Fibroblast of the aortic adventitia (primary cell): ENCODE measurements at regions not wholly inside any gene's neighbourhood (a gene's known extent, or its start where the extent isn't known, plus 50 kb on each side); places are given as distances from the start of the nearest gene placed in this dataset.

ENCODE experiments used
- DNase-seq: peaks from one replicate; pipeline ENCODE4 v3.0.0-alpha.2; 2010; ENCODE audit warnings: low read depth
- H3K4me3 ChIP-seq: 2 replicates; pipeline ENCODE4 v1.5.1; 2011; ENCODE audit warnings: low read depth, mild to moderate bottlenecking, control low read depth, low read length, moderate library complexity
- CTCF ChIP-seq: IDR thresholded peaks from 2 replicates; pipeline ENCODE4 v1.5.1; 2011; ENCODE audit warnings: mild to moderate bottlenecking, low read length, control low read depth, inconsistent platforms; ENCODE audit not compliant: insufficient read depth

- no peak overlapping the region for H3K4me3 ChIP-seq
- no peak for TF ChIP-seq CTCF
- DNase-seq, result no peak
These were observed 1173.5 kb upstream of the NUDT12 start for GRCh38 chr5:104736073-104736472.

- H3K4me3 ChIP-seq, result no peak overlapping the region
- no peak for DNase-seq
- TF ChIP-seq CTCF, result no peak
These were observed 1171.5 kb upstream of the NUDT12 start for GRCh38 chr5:104734046-104734445.

- H3K4me3 ChIP-seq, result no peak overlapping the region
- no peak for DNase-seq
- no peak for TF ChIP-seq CTCF
These were observed 1170.6 kb upstream of the NUDT12 start for GRCh38 chr5:104733063-104733669.

- TF ChIP-seq CTCF, result no peak
- DNase-seq, result no peak
- no peak overlapping the region for H3K4me3 ChIP-seq
These were observed 1168.7 kb upstream of the NUDT12 start for GRCh38 chr5:104731331-104731730.

- no peak for TF ChIP-seq CTCF
- no peak overlapping the region for H3K4me3 ChIP-seq
- no peak for DNase-seq
These were observed 1145.4 kb upstream of the NUDT12 start for GRCh38 chr5:104708027-104708426.

- H3K4me3 ChIP-seq, result no peak overlapping the region
- no peak for DNase-seq
- no peak for TF ChIP-seq CTCF
These were observed 1144.0 kb upstream of the NUDT12 start for GRCh38 chr5:104706600-104706999.

- no peak for TF ChIP-seq CTCF
- no peak for DNase-seq
- no peak overlapping the region for H3K4me3 ChIP-seq
These were observed 1139.6 kb upstream of the NUDT12 start for GRCh38 chr5:104702212-104702611.
